ENCODE measurements at regions not wholly inside any gene's neighbourhood (a gene's known extent, or its start where the extent isn't known, plus 50 kb on each side); places are given as distances from the start of the nearest gene placed in this dataset.

DNA sequence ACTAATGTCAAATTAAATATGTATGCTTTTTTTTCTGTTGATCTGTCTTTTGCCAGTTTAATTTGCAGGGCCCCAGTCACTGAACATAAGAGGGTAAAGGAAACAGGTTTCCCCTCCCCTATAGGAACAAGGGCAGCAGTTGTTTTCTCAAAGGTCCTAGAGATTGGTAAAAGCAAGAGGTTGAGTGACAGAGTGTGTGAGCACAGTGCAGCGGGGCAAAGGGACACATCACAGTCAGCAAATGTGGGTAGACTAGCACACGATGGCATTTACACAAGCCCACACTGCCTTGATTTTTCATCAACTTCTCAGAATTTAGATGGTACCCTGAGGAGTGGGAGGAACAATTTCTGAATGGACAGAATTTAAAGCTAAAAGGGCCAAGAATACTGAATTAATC lies 138.7 kb upstream of the MYLIP start:
- DNase-seq (ENCODE audit: low read depth), result no peak
- TF ChIP-seq CTCF (conservative IDR thresholded peaks at IDR 0.05; ENCODE audit: control insufficient read depth, insufficient read depth, low read depth, low read length), result no peak

DNA sequence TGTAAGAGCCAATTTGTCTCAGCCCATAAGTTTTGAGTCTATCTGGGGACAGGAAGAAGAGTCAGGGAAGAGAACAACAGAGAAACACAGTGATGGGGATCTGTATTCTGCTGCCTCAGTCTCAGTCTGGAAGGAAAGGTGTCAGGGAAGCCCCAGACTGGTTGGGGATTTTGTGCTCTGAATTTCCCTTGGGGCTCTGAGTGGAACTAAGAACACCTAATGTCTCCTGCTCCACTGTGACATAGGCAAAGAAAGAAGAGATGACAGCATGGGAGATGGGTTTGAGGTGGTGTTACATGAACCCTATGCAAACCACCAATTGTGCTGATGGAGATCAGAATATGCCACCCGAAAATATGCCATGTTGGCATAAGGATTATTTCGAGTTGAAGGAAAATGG lies 139.5 kb upstream of the MYLIP start:
- no peak overlapping the region for H3K4me3 ChIP-seq (ENCODE audit: control insufficient read depth, low read depth, low read length)
- DNase-seq (ENCODE audit: low read depth), result no peak
- no peak for TF ChIP-seq CTCF (conservative IDR thresholded peaks at IDR 0.05; ENCODE audit: control insufficient read depth, insufficient read depth, low read depth, low read length)

More for the DNA sequence above, 138.7 kb upstream of the MYLIP start:
- H3K4me3 ChIP-seq (ENCODE audit: control insufficient read depth, low read depth, low read length), result no peak overlapping the region

DNA sequence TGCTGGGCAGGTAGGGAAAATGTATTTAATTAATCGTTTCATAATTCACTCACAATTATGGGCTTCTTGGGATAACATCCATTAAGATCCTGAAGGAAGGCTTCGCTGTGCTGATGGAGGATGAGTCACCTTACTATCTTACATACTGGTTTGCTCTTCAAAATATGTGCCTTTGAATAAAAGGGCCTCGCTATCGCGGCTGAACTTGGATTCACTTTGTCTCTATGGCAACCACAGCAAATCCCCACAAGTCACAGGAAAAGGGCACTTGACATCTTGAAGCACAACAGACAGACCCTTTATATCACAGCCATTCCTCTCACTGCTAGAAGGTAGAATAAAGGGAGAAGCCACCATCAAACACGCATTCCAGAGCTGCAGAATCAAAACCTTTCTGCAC lies 141.3 kb upstream of the MYLIP start:
- no peak for TF ChIP-seq CTCF (conservative IDR thresholded peaks at IDR 0.05; ENCODE audit: control insufficient read depth, insufficient read depth, low read depth, low read length)
- DNase-seq (ENCODE audit: low read depth), result no peak
- no peak overlapping the region for H3K4me3 ChIP-seq (ENCODE audit: control insufficient read depth, low read depth, low read length)

DNA sequence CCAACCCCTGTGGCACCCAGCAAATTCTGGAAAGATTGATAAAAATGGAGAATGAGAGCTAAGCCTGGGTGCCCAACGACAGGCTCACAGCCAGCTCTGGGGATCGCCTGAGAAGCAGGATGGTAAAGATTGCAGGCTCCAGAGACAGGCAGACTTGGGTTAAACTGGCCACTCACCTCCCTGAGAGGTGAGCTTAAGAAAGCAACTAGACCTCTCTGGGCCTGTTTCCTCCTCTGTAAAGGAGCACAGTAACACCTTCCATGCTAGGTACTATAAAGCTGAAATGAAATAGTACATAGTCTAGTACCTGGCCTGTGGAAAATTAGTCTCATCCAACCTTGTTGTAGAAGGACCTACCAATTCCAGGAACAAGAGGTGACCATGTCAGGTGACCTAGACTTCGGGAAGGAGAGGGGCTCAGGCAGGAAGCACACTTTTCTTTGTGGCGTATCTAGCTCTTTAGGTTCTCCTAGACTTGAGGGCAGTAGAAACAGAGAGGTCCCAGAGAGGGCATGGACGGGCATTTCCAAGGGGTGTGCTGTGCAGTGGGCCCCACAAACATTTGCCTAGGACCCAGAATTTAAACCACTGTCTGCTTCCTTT lies 142.8 kb upstream of the MYLIP start:
- no peak for TF ChIP-seq CTCF (conservative IDR thresholded peaks at IDR 0.05; ENCODE audit: control insufficient read depth, insufficient read depth, low read depth, low read length)
- H3K4me3 ChIP-seq (ENCODE audit: control insufficient read depth, low read depth, low read length), result no peak overlapping the region
- no peak for DNase-seq (ENCODE audit: low read depth)

- DNase-seq (ENCODE audit: low read depth), result no peak
- TF ChIP-seq CTCF (conservative IDR thresholded peaks at IDR 0.05; ENCODE audit: control insufficient read depth, insufficient read depth, low read depth, low read length), result no peak
- no peak overlapping the region for H3K4me3 ChIP-seq (ENCODE audit: control insufficient read depth, low read depth, low read length)
Measured at GRCh38 chr6:15985379-15985959, 143.4 kb upstream of the MYLIP start.

DNA sequence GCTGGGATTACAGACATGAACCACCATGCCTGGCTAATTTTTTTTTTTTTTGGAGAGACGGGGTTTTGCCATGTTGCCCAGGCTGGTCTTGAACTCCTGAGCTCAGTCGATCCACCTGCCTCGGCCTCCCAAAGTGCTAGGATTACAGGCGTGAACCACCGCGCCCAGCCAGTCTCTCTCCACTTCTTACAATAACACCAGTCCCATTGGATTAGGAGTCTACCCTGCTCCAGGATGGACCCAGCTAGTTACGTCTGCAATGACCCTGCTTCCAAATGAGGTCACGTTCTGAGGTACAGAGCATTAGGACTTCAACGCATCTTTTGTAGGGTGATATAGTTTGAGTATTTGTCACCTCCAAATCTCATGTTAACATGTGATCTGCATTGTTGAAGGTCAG lies 146.9 kb upstream of the MYLIP start:
- no peak for TF ChIP-seq CTCF (conservative IDR thresholded peaks at IDR 0.05; ENCODE audit: control insufficient read depth, insufficient read depth, low read depth, low read length)
- no peak for DNase-seq (ENCODE audit: low read depth)

More for the DNA sequence above, 146.9 kb upstream of the MYLIP start:
- no peak overlapping the region for H3K4me3 ChIP-seq (ENCODE audit: control insufficient read depth, low read depth, low read length)
